GM12878 (cell line): ENCODE measurements at regions not wholly inside any gene's neighbourhood (a gene's known extent, or its start where the extent isn't known, plus 50 kb on each side); places are given as distances from the start of the nearest gene placed in this dataset.

ENCODE experiments used
- ATAC-seq: fragments of 200-7000 bp; cut with Tn5 transposase; 3 replicates; pipeline ENCODE4 v1.9.1; 2020; ENCODE audit warnings: mild to moderate bottlenecking, moderate library complexity
- BruUV-seq: library from RNA; stranded (reverse); fragments of 400-500 nt; replicated peaks from 2 replicates; lab custom pipeline; 2021; lab: Mats Ljungman, UMichigan
- CTCF ChIA-PET: fragments of 300-600 bp; sonication (Branson Sonifier 250); formaldehyde crosslinking; extraction: SDS; loops from one replicate; lab custom pipeline; 2021; ENCODE audit warnings: inconsistent platforms; lab: Yijun Ruan, JAX
- POLR2A ChIA-PET: fragments of 350-600 bp; formaldehyde crosslinking; extraction: SDS; loops from one replicate; lab custom pipeline; 2021; ENCODE audit warnings: inconsistent platforms; lab: Charles Lee
- RAD21 ChIA-PET: fragments of 300-600 bp; sonication (Branson Sonifier 250); formaldehyde crosslinking; loops from one replicate; lab custom pipeline; 2023; ENCODE audit warnings: antibody characterized with exemption; ENCODE audit not compliant: unreplicated experiment; lab: Charles Lee
- SMC1A ChIA-PET: fragments of 300-600 bp; sonication (Branson Sonifier 250); formaldehyde crosslinking; loops from one replicate; lab custom pipeline; 2023; ENCODE audit not compliant: unreplicated experiment, uncharacterized antibody; lab: Charles Lee
- DNase-seq: peaks from one replicate; pipeline ENCODE4 v3.0.0-alpha.2; 2011; ENCODE audit warnings: low read depth, low spot score
- FAIRE-seq: peaks from 3 replicates; lab custom pipeline; 2011; peaks lifted over from hg19 to GRCh38; lab: Jason Lieb, UNC
- H2AFZ ChIP-seq: 2 replicates; pipeline ENCODE4 v1.6.0; 2011; ENCODE audit warnings: low read depth, low read length, control low read depth; ENCODE audit not compliant: control insufficient read depth
- H3K27ac ChIP-seq: 2 replicates; pipeline ENCODE4 v1.5.1; 2011; ENCODE audit warnings: control low read depth; ENCODE audit not compliant: control insufficient read depth, insufficient read depth
- H3K27me3 ChIP-seq, 2 experiments: replicated peaks in 1 of 2; 2 replicates each; pipeline versions ENCODE4 v1.6.0 to v1.6.1; 2011; ENCODE audit warnings: low read length in 1 of 2; ENCODE audit not compliant: control insufficient read depth in 2 of 2, insufficient read depth in 2 of 2
- H3K36me3 ChIP-seq, 2 experiments: 2 replicates each; pipeline ENCODE4 v1.5.1; 2011; ENCODE audit warnings: low read length in 1 of 2; ENCODE audit not compliant: control insufficient read depth in 2 of 2, insufficient read depth in 2 of 2
- H3K4me1 ChIP-seq: 2 replicates; pipeline ENCODE4 v1.6.1; 2011; ENCODE audit warnings: mild to moderate bottlenecking, low read length, moderate library complexity, mixed read lengths; ENCODE audit not compliant: control insufficient read depth, insufficient read depth
- H3K4me2 ChIP-seq: 2 replicates; pipeline ENCODE4 v1.6.0; 2011; ENCODE audit warnings: control low read depth; ENCODE audit not compliant: control insufficient read depth, insufficient read depth
- H3K4me3 ChIP-seq: fragments of 200-600 bp; sonication (generic); 2 replicates; pipeline ENCODE4 v1.5.1; 2016
- H3K79me2 ChIP-seq: 2 replicates; pipeline ENCODE4 v1.6.0; 2011; ENCODE audit warnings: low read length; ENCODE audit not compliant: control insufficient read depth, insufficient read depth
- H3K9ac ChIP-seq: 2 replicates; pipeline ENCODE4 v1.8.0; 2011; ENCODE audit warnings: low read length, control low read depth, mixed read lengths; ENCODE audit not compliant: control insufficient read depth, insufficient read depth
- H3K9me3 ChIP-seq: replicated peaks from 3 replicates; pipeline ENCODE4 v1.5.1; 2011; ENCODE audit warnings: mild to moderate bottlenecking, low read length; ENCODE audit not compliant: control insufficient read depth, insufficient read depth
- H4K20me1 ChIP-seq: 2 replicates; pipeline ENCODE4 v1.6.0; 2011; ENCODE audit not compliant: control insufficient read depth, insufficient read depth
- EED ChIP-seq: sonication (generic); IDR thresholded peaks from 2 replicates; pipeline ENCODE4 v1.6.1; 2016; ENCODE audit warnings: antibody characterized with exemption, low read depth
- ESRRA ChIP-seq: IDR thresholded peaks from 2 replicates; pipeline ENCODE4 v1.6.1; 2012; ENCODE audit warnings: mild to moderate bottlenecking, low read length, improper control_type of control experiment
- FOS ChIP-seq: IDR thresholded peaks from 3 replicates; pipeline ENCODE4 v1.6.1; 2011; ENCODE audit warnings: borderline replicate concordance; ENCODE audit not compliant: insufficient read length; ENCODE audit errors: extremely low read depth
- HCFC1 ChIP-seq: fragments of 150-350 bp; IDR thresholded peaks from 2 replicates; pipeline ENCODE4 v1.6.1; 2014; ENCODE audit warnings: low read length
- POLR2A ChIP-seq: IDR thresholded peaks from 2 replicates; pipeline ENCODE4 v1.6.1; 2011; ENCODE audit warnings: low read depth, mild to moderate bottlenecking, low read length
- SIN3A ChIP-seq: IDR thresholded peaks from 2 replicates; pipeline ENCODE4 v1.6.1; 2012; ENCODE audit warnings: low read depth, low read length, improper control_type of control experiment
- SMAD1 ChIP-seq: fragments of 450-650 bp; IDR thresholded peaks from 2 replicates; pipeline ENCODE4 v1.6.1; 2018; ENCODE audit warnings: mild to moderate bottlenecking, low read depth; ENCODE audit not compliant: partially characterized antibody
- WGBS: methylation state at CpG from one replicate; pipeline ENCODE4 v1.1.6; 2016; ENCODE audit warnings: low lambda C conversion rate; ENCODE audit not compliant: insufficient replicate concordance, insufficient coverage; ENCODE audit errors: missing lambda C conversion rate; 5-methylcytosine and 5-hydroxymethylcytosine counted together
- in situ Hi-C: fragments of 300-500 bp; cut with MboI; formaldehyde crosslinking; loops from 9 replicates; pipeline ENCODE4 v1.14.3; 2018; ENCODE audit warnings: mixed read lengths
- intact Hi-C: fragments of 100-400 bp; cut with micrococcal nuclease; formaldehyde crosslinking; loops from one replicate; pipeline ENCODE4 v1.14.2; 2022; ENCODE audit not compliant: unreplicated experiment
- TF ChIP-seq, protein P1 (sequence below): fragments of 450-650 bp; IDR thresholded peaks from 2 replicates; pipeline ENCODE4 v1.6.1; 2017; ENCODE audit warnings: antibody characterized with exemption, mild to moderate bottlenecking, moderate library complexity
- TF ChIP-seq, protein P2 (sequence below), 3 experiments: IDR thresholded peaks in 2 of 3; conservative IDR thresholded peaks in 1 of 3; 2 replicates each; pipeline ENCODE4 v1.5.1; 2011; ENCODE audit warnings: low read depth in 3 of 3, low read length in 3 of 3, mild to moderate bottlenecking in 3 of 3, control low read depth in 2 of 3, moderate library complexity in 2 of 3, inconsistent platforms in 1 of 3, mixed read lengths in 1 of 3; ENCODE audit not compliant: control insufficient read depth in 2 of 3, insufficient read depth in 1 of 3; ENCODE audit errors: extremely low read depth in 1 of 3
- TF ChIP-seq, protein P3 (sequence below): fragments of 450-650 bp; IDR thresholded peaks from 2 replicates; pipeline ENCODE4 v1.6.1; 2018; ENCODE audit warnings: borderline replicate concordance, mild to moderate bottlenecking; ENCODE audit not compliant: partially characterized antibody
- TF ChIP-seq, protein P4 (sequence below): fragments of 450-650 bp; IDR thresholded peaks from 2 replicates; pipeline ENCODE4 v1.6.1; 2017; ENCODE audit warnings: low read depth, mild to moderate bottlenecking, moderate library complexity

DNA sequence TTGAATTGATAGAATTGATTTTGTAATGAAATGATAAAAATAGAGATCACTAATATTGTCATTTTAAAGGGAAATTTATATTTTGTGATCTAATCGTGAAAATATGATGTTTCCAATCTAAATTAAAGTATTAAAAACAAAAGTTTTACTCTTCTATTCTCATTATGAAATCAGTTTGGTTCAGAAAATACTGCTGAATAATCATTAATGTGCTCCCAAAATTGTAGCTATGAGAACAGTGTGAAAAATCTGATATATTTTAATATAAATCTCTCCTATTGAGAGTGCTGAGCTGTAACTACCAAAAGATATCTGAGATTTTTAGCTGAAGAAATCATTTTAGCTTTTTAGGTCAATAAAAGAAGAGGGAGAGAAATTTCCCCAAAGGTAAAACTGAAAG is 287.5 kb upstream of the ANO3 start:
- H2AFZ ChIP-seq, result no peak overlapping the region
- no peaks in the 10 kb centered on the region for H3K36me3 ChIP-seq
- BruUV-seq, result no TSS peak
- CTCF ChIA-PET, result no interaction called here
- intact Hi-C loops (no loop called here), in situ Hi-C loops (no loop called here)
- RAD21 ChIA-PET, result no interaction called here
- POLR2A ChIA-PET, result no interaction called here
- 0% methylated on average over 1 of the region's 1 CpG for WGBS
- H3K9ac ChIP-seq, result no peak overlapping the region
- no peak overlapping the region for H3K4me2 ChIP-seq
- ATAC-seq (no peak), DNase-seq (no peak), FAIRE-seq (no peak)
- H3K4me1 ChIP-seq, result no peaks in the 10 kb centered on the region
- SMC1A ChIA-PET, result interaction anchor here (0.9 to 1.6 kb wide), 3 partner anchors 17 to 27 kb away, joined by 3 to 5 read pairs (median 4); no protein-coding TSS in a partner anchor
- H3K9me3 ChIP-seq, result no peaks in the 10 kb centered on the region
- no peak overlapping the region for H3K27ac ChIP-seq
- no peak overlapping the region for H3K4me3 ChIP-seq
- no peaks in the 10 kb centered on the region for H3K79me2 ChIP-seq
- H4K20me1 ChIP-seq, result no peaks in the 10 kb centered on the region
- H3K27me3 ChIP-seq, result no peaks in the 10 kb centered on the region
- TF ChIP-seq ESRRA, result no peak
- no peak for TF ChIP-seq SIN3A
- TF ChIP-seq, protein P1, sequence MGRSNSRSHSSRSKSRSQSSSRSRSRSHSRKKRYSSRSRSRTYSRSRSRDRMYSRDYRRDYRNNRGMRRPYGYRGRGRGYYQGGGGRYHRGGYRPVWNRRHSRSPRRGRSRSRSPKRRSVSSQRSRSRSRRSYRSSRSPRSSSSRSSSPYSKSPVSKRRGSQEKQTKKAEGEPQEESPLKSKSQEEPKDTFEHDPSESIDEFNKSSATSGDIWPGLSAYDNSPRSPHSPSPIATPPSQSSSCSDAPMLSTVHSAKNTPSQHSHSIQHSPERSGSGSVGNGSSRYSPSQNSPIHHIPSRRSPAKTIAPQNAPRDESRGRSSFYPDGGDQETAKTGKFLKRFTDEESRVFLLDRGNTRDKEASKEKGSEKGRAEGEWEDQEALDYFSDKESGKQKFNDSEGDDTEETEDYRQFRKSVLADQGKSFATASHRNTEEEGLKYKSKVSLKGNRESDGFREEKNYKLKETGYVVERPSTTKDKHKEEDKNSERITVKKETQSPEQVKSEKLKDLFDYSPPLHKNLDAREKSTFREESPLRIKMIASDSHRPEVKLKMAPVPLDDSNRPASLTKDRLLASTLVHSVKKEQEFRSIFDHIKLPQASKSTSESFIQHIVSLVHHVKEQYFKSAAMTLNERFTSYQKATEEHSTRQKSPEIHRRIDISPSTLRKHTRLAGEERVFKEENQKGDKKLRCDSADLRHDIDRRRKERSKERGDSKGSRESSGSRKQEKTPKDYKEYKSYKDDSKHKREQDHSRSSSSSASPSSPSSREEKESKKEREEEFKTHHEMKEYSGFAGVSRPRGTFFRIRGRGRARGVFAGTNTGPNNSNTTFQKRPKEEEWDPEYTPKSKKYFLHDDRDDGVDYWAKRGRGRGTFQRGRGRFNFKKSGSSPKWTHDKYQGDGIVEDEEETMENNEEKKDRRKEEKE, result no peak
- TF ChIP-seq SMAD1, result no peak
- no peak for TF ChIP-seq POLR2A
- TF ChIP-seq, protein P2, sequence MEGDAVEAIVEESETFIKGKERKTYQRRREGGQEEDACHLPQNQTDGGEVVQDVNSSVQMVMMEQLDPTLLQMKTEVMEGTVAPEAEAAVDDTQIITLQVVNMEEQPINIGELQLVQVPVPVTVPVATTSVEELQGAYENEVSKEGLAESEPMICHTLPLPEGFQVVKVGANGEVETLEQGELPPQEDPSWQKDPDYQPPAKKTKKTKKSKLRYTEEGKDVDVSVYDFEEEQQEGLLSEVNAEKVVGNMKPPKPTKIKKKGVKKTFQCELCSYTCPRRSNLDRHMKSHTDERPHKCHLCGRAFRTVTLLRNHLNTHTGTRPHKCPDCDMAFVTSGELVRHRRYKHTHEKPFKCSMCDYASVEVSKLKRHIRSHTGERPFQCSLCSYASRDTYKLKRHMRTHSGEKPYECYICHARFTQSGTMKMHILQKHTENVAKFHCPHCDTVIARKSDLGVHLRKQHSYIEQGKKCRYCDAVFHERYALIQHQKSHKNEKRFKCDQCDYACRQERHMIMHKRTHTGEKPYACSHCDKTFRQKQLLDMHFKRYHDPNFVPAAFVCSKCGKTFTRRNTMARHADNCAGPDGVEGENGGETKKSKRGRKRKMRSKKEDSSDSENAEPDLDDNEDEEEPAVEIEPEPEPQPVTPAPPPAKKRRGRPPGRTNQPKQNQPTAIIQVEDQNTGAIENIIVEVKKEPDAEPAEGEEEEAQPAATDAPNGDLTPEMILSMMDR (IDR thresholded peaks at IDR 0.05 in 2 of 3, conservative IDR thresholded peaks at IDR 0.05 in 1 of 3; ENCODE audit: control insufficient read depth in 2 of 3, extremely low read depth in 1 of 3, insufficient read depth in 1 of 3, low read depth in 3 of 3, low read length in 3 of 3), result no peak
- TF ChIP-seq, protein P3, sequence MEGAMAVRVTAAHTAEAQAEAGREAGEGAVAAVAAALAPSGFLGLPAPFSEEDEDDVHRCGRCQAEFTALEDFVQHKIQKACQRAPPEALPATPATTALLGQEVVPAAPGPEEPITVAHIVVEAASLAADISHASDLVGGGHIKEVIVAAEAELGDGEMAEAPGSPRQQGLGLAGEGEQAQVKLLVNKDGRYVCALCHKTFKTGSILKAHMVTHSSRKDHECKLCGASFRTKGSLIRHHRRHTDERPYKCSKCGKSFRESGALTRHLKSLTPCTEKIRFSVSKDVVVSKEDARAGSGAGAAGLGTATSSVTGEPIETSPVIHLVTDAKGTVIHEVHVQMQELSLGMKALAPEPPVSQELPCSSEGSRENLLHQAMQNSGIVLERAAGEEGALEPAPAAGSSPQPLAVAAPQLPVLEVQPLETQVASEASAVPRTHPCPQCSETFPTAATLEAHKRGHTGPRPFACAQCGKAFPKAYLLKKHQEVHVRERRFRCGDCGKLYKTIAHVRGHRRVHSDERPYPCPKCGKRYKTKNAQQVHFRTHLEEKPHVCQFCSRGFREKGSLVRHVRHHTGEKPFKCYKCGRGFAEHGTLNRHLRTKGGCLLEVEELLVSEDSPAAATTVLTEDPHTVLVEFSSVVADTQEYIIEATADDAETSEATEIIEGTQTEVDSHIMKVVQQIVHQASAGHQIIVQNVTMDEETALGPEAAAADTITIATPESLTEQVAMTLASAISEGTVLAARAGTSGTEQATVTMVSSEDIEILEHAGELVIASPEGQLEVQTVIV, result no peak
- no peak for TF ChIP-seq EED
- TF ChIP-seq HCFC1, result no peak
- TF ChIP-seq, protein P4, sequence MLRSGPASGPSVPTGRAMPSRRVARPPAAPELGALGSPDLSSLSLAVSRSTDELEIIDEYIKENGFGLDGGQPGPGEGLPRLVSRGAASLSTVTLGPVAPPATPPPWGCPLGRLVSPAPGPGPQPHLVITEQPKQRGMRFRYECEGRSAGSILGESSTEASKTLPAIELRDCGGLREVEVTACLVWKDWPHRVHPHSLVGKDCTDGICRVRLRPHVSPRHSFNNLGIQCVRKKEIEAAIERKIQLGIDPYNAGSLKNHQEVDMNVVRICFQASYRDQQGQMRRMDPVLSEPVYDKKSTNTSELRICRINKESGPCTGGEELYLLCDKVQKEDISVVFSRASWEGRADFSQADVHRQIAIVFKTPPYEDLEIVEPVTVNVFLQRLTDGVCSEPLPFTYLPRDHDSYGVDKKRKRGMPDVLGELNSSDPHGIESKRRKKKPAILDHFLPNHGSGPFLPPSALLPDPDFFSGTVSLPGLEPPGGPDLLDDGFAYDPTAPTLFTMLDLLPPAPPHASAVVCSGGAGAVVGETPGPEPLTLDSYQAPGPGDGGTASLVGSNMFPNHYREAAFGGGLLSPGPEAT, result no peak
- no peak for TF ChIP-seq FOS
